GM12873 (cell line): ENCODE measurements at regions not wholly inside any gene's neighbourhood (a gene's known extent, or its start where the extent isn't known, plus 50 kb on each side); places are given as distances from the start of the nearest gene placed in this dataset.

ENCODE experiments used
- TF ChIP-seq, protein P1 (sequence below): IDR thresholded peaks from 2 replicates; pipeline ENCODE4 v1.5.1; 2012; ENCODE audit warnings: low read depth, mild to moderate bottlenecking, moderate library complexity, low read length, control low read depth; ENCODE audit not compliant: insufficient read depth; ENCODE audit errors: missing control alignments

GRCh38 chr3:176074096-176074495, 1123.2 kb downstream of the TBL1XR1 start:
- TF ChIP-seq, protein P1, sequence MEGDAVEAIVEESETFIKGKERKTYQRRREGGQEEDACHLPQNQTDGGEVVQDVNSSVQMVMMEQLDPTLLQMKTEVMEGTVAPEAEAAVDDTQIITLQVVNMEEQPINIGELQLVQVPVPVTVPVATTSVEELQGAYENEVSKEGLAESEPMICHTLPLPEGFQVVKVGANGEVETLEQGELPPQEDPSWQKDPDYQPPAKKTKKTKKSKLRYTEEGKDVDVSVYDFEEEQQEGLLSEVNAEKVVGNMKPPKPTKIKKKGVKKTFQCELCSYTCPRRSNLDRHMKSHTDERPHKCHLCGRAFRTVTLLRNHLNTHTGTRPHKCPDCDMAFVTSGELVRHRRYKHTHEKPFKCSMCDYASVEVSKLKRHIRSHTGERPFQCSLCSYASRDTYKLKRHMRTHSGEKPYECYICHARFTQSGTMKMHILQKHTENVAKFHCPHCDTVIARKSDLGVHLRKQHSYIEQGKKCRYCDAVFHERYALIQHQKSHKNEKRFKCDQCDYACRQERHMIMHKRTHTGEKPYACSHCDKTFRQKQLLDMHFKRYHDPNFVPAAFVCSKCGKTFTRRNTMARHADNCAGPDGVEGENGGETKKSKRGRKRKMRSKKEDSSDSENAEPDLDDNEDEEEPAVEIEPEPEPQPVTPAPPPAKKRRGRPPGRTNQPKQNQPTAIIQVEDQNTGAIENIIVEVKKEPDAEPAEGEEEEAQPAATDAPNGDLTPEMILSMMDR, result no peak

DNA sequence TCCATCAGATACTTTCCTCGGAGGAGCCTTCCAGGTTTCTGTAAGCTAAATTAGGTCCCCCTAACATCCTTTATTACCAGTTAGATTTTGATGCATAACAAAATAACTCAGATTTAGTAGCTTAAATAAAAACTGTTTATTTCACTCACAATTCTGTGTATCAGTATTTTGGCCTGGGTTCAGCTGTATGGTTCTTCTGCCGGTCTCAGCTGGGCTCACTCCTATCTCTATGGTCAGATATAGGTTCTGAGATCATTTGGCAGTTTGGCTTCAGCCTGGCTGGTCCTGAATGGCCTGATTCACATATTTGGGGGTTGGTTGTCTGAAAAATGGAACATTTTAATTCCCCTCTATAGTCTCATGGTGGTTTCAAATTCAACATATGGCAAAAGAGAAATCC, 1125.3 kb downstream of the TBL1XR1 start:
- TF ChIP-seq, protein P1, result no peak

- TF ChIP-seq, protein P1, result no peak
These were observed 1128.5 kb downstream of the TBL1XR1 start for GRCh38 chr3:176068750-176069149.

- TF ChIP-seq, protein P1, result no peak
These were observed 1138.4 kb downstream of the TBL1XR1 start for GRCh38 chr3:176058856-176059255.

GRCh38 chr3:176055836-176056235, 1141.4 kb downstream of the TBL1XR1 start:
- TF ChIP-seq, protein P1, result no peak

- TF ChIP-seq, protein P1, result no peak
These were observed 1145.5 kb downstream of the TBL1XR1 start for GRCh38 chr3:176051766-176052165.

DNA sequence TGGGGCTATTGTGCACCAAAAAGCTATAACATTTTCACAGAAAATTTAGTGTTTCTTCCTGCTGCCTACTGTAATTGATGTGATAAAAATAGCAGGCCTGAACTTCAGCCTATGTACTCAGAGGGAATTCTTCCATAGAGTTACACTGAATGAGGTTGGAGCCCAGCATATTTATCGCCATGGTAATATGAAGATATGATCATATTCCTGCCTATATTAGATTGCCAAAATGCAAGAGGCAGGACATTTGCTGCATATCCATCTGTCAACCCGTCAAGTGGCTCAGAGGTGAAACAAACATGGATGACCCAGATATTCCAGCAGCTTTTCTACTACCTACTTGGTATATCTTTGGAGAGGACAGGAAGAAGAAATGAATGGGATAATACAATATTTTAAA, 1150.6 kb downstream of the TBL1XR1 start:
- TF ChIP-seq, protein P1, result no peak
